GM21381 (cell line): ENCODE measurements at regions not wholly inside any gene's neighbourhood (a gene's known extent, or its start where the extent isn't known, plus 50 kb on each side); places are given as distances from the start of the nearest gene placed in this dataset.

Experiments
- ATAC-seq: cut with Tn5 transposase; IDR thresholded peaks from one replicate; pipeline ENCODE4 v1.9.1; 2021; ENCODE audit warnings: mild to moderate bottlenecking, moderate library complexity; ENCODE audit not compliant: unreplicated experiment

DNA sequence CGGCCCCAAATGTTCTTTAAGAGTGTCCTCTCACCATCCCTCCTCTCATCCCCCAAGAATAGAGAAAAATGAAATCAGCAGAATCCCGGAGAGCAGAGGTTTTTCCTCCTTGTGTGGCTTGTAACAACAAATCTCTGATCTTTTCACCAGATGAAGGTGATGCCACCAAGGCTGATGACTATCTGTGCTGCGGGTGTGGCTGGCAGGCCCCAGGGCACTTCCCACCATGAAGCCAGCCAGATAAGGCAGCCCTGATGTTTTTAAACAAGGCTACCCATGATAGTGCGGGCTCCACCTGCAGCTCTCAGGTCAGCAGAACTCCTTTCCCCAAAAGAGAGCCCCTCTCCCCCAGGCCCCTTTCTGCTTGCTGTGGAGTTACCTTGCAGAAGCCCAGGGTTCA lies 58.0 kb upstream of the PARP11 start:
- no peak for ATAC-seq

DNA sequence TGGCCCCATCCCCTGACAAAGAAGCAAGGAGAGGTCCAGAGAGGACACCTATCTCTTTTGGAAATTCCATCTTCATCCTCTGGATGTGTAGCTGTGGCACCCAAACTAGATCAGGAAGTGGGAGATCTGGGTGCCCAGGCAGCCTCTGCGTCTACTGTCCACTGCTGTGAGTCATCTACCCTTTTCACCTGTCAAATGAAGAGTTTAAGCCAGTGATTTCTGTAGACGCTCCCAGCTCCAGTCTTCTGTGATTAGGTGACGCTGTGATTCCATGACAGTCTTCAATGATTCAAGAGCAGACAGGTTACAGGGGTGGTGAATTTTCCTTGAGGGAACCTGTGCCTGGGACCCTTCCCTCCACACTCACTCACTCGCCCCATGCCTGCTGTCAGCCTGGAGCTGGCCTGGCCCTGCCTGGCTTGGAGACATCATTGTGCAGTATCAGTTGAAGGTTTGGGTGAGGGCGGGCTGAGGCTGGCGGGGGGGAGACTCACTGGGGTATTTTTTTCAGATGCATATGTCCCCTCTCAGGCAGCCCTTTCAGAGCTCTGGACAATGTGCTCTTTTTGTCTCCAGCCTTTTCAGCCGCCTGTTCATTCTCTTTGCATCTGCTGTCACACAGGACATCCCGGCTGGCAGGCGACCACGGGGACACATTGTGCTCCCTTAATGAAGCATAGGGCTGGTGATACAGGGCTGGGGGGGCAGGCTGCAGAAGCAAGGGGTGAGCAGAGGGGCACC lies 56.8 kb upstream of the PARP11 start:
- ATAC-seq = no peak

DNA sequence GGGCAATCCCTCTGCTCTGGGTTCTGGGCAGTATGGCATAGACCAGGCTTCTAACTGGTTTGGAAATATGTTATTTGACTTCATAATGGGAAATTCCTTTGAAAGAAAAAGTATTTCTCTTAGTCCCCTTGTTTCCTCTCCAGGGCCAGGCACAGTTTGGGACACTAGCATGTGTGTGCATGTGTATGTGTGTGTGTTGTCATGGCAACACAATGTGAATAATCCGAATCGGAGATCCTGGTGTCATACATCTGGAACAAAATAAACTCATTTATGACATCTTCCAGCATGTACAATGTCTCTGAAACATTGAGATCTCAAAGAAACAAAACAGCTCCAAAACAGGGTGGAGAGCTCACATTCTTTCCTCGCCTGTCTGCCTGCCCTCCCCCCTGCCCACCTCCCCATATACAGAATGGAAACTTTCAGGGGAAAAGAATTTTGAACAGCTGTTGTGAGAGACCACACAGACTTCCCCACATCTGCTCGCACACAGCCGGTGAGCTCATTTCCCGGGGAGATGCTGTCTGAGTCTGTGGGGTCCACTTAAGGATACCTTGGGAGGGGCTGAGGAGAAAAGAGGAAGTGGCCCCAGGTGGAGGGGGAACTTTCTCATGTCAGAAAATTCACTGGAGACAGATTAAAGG lies 55.5 kb upstream of the PARP11 start:
- ATAC-seq = no peak

DNA sequence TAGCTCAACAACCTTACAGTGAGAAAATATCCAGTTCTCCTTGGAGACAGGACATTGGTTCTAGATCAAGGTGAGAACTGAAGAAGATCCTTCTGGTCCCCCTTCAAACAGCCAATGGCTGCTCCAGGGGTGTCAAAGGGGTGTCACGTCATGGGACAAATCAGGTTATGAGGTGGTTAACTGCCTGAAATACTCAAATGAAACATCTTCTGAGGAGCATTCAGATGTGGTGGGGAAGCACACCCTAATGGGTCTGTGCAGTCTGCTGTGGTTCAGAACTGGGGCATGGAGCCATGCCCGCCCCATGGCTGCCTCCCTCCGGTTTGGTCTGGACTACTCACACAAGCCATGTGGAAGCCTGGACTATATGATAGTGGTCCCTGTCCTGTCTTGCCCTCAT lies 52.4 kb upstream of the PARP11 start:
- no peak for ATAC-seq

DNA sequence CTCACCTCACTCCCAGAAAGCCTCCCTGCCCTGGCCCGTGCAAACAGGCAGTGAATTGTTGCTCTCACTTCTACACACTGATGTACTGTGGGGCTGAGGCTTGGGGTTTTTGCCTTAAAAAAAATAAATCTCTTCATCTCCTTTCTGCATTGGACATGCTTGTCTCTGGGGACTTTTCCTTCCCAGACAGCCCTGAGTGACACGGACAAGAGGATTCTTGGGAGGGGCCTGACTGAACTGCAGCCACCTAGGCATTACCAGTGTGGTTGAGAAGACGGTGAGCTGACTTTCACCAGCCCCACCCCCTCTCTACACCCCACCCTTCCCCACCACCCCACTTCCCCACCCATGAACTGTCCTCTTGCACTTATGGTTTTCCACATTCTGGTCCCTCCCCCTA lies 51.6 kb upstream of the PARP11 start:
- ATAC-seq = no peak

DNA sequence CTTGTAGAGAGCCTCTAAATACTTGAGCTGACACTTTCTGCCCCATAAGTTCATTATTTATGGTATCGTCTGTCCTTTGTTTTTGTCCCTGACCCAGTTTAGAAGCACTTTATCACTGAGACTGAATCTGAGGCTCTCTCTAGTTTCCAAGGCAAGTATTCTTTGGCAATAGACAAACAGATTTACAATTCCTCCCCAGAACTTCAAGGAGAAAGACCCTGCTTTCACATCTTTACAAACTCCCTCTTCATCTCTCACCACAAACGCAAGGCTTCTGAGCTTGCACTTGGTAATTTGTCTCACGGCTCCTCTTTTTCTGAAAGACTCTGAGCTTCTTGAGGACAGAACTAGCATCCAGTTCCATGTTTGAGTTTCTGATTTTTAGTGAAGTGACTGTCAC lies 49.8 kb upstream of the PARP11 start:
- ATAC-seq = no peak
